ENCODE measurements at regions not wholly inside any gene's neighbourhood (a gene's known extent, or its start where the extent isn't known, plus 50 kb on each side); places are given as distances from the start of the nearest gene placed in this dataset.

DNA sequence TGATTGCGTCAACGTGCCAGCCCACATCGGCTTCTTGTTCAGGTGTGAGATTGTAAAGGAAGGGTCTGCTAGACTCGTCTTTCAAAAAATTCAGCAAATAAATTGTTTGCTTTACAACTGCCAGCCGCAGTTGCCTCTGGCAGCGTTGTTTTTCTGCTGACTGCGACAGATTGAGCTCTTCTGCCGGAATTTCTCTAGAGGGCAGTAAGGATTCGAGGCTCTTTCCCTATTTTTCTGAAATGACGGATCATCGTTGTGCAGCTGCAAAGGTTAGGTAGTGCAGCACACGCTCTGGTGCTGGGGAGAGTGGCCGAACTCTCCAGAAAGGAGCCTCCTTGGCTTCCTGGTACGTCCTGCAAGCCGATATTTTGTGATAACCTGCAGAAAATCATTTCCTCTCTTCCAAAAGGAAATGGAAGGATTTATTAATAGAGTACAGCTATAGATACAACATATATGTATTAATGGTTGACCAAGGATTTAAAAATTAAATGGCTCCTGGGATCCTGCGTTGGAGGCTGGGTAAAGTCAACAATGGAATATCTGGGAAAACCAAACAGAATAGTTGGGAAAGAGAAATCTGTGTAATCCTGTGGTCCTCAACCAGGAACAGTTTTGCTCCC lies 121.9 kb upstream of the ZFP64 start:
- TF ChIP-seq, protein P1, sequence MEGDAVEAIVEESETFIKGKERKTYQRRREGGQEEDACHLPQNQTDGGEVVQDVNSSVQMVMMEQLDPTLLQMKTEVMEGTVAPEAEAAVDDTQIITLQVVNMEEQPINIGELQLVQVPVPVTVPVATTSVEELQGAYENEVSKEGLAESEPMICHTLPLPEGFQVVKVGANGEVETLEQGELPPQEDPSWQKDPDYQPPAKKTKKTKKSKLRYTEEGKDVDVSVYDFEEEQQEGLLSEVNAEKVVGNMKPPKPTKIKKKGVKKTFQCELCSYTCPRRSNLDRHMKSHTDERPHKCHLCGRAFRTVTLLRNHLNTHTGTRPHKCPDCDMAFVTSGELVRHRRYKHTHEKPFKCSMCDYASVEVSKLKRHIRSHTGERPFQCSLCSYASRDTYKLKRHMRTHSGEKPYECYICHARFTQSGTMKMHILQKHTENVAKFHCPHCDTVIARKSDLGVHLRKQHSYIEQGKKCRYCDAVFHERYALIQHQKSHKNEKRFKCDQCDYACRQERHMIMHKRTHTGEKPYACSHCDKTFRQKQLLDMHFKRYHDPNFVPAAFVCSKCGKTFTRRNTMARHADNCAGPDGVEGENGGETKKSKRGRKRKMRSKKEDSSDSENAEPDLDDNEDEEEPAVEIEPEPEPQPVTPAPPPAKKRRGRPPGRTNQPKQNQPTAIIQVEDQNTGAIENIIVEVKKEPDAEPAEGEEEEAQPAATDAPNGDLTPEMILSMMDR (IDR thresholded peaks at IDR 0.05; ENCODE audit: low read depth, low read length), result peak; percentile 51
- in situ Hi-C loops (cut with HindIII; ENCODE audit: low sequenced_read_pairs), result no loop called here
- no peak overlapping the region for H3K4me3 ChIP-seq (ENCODE audit: low read depth, low read length)
- DNase-seq (ENCODE audit: low read depth, low spot score), result peak; percentile 7

DNA sequence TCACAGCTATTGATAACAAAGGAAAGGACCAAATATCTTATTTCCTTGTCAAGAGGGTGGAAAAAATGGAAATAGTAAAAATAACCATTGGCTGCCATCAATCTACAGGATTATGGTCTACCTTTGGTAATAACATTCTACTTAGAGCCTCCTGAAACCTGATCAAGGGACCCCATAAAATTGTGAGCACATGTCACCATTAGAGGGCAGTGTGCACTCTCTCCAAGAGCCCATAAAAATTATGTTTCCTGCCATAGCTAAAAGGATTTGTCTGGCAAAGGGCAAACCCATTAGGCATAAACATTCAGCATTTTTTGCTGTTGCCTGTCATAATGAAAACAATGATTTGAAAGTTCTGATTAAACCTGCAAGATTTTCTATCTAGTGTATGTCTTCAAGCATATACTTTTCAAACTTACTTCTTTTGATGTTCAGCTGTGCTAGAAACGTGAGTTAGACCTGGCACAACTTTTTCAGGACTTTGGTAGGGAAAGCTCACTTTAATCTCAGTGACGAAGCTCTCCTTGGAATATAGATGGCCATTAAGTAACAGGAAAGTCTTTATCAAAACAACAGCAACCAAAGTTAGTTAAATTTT lies 120.7 kb upstream of the ZFP64 start:
- in situ Hi-C loops (cut with HindIII; ENCODE audit: low sequenced_read_pairs), result no loop called here
- DNase-seq (ENCODE audit: low read depth, low spot score), result peak; percentile 61
- TF ChIP-seq, protein P1 (IDR thresholded peaks at IDR 0.05; ENCODE audit: low read depth, low read length), result peak; percentile 79
- no peak overlapping the region for H3K4me3 ChIP-seq (ENCODE audit: low read depth, low read length)

DNA sequence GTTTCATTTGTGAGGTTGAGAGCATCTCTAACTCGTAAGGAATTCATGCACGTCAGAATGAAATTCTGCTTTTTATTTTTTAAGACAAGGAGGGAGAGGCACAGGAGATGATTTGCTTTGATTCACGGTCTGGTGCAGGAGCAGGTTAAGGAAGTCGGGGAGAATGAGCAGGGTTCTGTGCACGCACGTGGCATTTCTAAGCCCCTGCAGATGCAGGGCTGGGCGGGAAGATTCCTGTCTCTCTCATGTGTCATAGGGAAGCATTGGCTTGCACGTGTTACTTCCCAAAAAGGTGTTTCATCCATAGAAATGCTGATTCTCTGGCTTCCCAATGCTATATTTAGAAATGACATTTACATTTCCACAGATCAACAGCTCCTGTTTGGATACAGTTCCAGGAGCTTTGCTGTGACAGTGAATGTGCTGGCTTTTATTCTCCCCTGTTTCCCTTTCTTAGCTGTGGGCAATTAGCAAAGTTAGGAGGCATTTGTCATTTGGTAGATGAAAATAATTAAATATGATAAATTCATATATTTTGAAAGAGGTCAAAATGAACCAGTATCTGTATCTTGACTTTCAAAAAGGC lies 119.7 kb upstream of the ZFP64 start:
- no peak for DNase-seq (ENCODE audit: low read depth, low spot score)
- TF ChIP-seq, protein P1 (IDR thresholded peaks at IDR 0.05; ENCODE audit: low read depth, low read length), result no peak
- H3K4me3 ChIP-seq (ENCODE audit: low read depth, low read length), result no peak overlapping the region
- in situ Hi-C loops (cut with HindIII; ENCODE audit: low sequenced_read_pairs), result no loop called here

DNA sequence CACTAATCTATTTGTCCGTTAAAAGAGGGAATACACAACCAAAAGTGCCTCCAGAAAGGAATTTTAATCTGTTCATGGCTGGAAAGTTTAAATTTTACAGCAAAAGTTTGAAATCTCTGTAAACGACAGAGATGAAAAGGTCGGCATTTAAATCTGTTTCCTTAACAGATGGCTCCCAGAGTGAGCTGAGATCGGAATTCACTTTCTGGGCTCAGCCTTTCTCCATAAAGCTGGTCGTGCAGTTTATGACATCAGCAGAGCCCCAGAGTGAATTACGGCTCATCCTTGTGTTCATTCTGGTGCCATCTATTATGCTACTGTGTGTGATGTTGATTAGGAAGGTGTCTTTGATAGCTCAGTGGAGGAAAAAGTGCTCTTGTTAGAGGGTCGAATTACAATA lies 117.6 kb upstream of the ZFP64 start:
- no peak for DNase-seq (ENCODE audit: low read depth, low spot score)
- in situ Hi-C loops (cut with HindIII; ENCODE audit: low sequenced_read_pairs), result no loop called here

DNA sequence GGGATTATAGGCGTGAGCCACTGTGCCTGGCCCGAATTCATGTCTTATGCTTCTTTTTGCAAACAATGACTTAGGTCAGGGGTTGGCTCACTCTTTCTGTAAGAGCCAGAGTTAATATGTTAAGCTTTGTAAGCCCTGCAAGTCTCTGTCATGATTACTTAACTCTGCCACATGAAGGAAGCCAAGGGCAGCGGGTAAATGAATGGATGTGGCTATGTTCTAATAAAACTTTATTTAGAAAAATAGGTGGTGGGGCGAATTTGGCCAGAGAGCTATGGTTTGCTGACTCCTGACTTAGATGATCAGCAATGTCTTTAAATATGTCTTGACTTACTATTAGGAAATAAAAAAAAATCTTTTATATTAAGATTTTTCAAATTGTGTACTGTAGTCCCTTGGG lies 114.9 kb upstream of the ZFP64 start:
- in situ Hi-C loops (cut with HindIII; ENCODE audit: low sequenced_read_pairs), result no loop called here
- TF ChIP-seq, protein P1 (IDR thresholded peaks at IDR 0.05; ENCODE audit: low read depth, low read length), result no peak

More for the DNA sequence above, 117.6 kb upstream of the ZFP64 start:
- TF ChIP-seq, protein P1 (IDR thresholded peaks at IDR 0.05; ENCODE audit: low read depth, low read length), result no peak
- no peak overlapping the region for H3K4me3 ChIP-seq (ENCODE audit: low read depth, low read length)

DNA sequence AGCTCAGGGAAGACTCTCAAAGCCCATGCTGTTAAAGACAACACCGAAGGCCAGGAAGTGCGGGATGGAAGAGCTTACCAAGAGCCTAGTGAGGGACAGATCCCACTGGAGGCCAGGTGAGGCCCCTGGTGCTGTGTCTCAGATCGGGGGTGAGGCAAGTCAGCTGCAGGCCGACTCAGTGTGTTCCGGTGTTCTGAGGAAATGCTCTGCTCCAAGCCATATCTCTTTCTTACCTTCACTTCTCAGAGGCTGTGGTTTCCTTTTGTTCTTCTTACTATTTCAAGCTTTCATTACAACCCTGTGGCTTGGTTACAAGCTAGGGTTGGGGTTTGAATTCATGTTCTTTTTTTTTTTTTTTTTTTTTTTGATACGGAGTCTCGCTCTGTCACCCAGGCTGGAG lies 114.3 kb upstream of the ZFP64 start:
- in situ Hi-C loops (cut with HindIII; ENCODE audit: low sequenced_read_pairs), result no loop called here
- no peak for DNase-seq (ENCODE audit: low read depth, low spot score)
- TF ChIP-seq, protein P1 (IDR thresholded peaks at IDR 0.05; ENCODE audit: low read depth, low read length), result no peak
- H3K4me3 ChIP-seq (ENCODE audit: low read depth, low read length), result no peak overlapping the region

More for the DNA sequence above, 114.9 kb upstream of the ZFP64 start:
- H3K4me3 ChIP-seq (ENCODE audit: low read depth, low read length), result no peak overlapping the region
- DNase-seq (ENCODE audit: low read depth, low spot score), result no peak

Measured in astrocyte of the spinal cord (primary cell).